22Rv1 (cell line): ENCODE measurements at regions not wholly inside any gene's neighbourhood (a gene's known extent, or its start where the extent isn't known, plus 50 kb on each side); places are given as distances from the start of the nearest gene placed in this dataset.

Experiments
- ZFX ChIP-seq: fragments of 450-650 bp; IDR thresholded peaks from 2 replicates; pipeline ENCODE4 v1.6.1; 2017; ENCODE audit warnings: antibody characterized with exemption, borderline replicate concordance
- TF ChIP-seq, protein P1 (sequence below): fragments of 450-650 bp; IDR thresholded peaks from 2 replicates; pipeline ENCODE4 v1.5.1; 2017; ENCODE audit warnings: mild to moderate bottlenecking

DNA sequence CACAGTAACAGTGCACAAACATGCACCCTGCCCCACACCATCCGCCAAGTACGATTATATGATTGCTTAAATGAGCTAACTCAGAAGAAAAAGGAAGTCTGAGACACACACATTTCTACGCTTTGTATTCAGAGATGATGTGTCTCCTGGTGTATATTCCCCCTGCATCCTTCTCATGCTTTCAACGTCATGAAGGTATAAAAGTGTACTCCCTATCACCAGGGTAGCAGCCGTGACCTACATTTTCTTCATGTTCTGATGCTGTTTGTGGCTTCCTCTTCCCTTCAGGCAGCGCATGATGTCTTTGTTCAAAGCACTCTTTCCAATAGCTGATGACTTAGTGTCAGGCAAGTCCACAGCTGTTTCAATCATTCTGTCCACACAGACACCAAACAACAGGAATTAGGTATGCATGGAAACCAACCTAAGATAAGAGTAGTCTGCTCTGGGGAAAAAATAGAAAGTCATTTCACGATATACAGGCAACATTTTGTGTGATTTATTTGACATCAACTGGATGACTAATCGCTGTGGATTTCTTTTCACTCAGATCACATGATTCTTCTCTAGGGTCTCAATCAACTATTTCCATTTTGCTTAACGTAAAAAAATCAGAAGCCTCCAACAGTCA is 269.4 kb upstream of the PTGER4 start:
- TF ChIP-seq, protein P1, sequence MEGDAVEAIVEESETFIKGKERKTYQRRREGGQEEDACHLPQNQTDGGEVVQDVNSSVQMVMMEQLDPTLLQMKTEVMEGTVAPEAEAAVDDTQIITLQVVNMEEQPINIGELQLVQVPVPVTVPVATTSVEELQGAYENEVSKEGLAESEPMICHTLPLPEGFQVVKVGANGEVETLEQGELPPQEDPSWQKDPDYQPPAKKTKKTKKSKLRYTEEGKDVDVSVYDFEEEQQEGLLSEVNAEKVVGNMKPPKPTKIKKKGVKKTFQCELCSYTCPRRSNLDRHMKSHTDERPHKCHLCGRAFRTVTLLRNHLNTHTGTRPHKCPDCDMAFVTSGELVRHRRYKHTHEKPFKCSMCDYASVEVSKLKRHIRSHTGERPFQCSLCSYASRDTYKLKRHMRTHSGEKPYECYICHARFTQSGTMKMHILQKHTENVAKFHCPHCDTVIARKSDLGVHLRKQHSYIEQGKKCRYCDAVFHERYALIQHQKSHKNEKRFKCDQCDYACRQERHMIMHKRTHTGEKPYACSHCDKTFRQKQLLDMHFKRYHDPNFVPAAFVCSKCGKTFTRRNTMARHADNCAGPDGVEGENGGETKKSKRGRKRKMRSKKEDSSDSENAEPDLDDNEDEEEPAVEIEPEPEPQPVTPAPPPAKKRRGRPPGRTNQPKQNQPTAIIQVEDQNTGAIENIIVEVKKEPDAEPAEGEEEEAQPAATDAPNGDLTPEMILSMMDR: no peak
- TF ChIP-seq ZFX: no peak
